CD4-positive, alpha-beta T cell (primary cell): ENCODE measurements at regions not wholly inside any gene's neighbourhood (a gene's known extent, or its start where the extent isn't known, plus 50 kb on each side); places are given as distances from the start of the nearest gene placed in this dataset.
A peak's percentile ranks its signal among the peaks of the same experiment; 100 is the strongest.

Source experiments
- ATAC-seq: fragments of 200-7000 bp; cut with Tn5 transposase; one replicate; pipeline ENCODE4 v1.10.0; 2022; ENCODE audit warnings: mild to moderate bottlenecking; ENCODE audit not compliant: poor library complexity
- CTCF ChIA-PET: fragments of 350-600 bp; sonication (Branson Sonifier 250); formaldehyde crosslinking; loops from one replicate; lab custom pipeline; 2021; ENCODE audit warnings: antibody characterized with exemption, inconsistent platforms; lab: Charles Lee
- POLR2A ChIA-PET: fragments of 350-600 bp; sonication (Branson Sonifier 250); formaldehyde crosslinking; loops from one replicate; lab custom pipeline; 2021; ENCODE audit warnings: antibody characterized with exemption, inconsistent platforms; lab: Charles Lee
- DNase-seq, 14 experiments: peaks; one replicate each; pipeline ENCODE4 v3.0.0-alpha.2; 2013 to 2020; ENCODE audit warnings: mixed read lengths in 2 of 14
- H3K27ac ChIP-seq, 2 donors: one replicate each; pipeline versions ENCODE4 v1.5.1 to v1.7.0; 2013; ENCODE audit warnings: low read length in 2 of 2, low read depth in 1 of 2, mild to moderate bottlenecking in 1 of 2
- H3K27me3 ChIP-seq, 2 experiments: 1 replicate in 1 of 2; 2 replicates in 1 of 2; pipeline versions ENCODE4 v1.6.1 to v1.7.0; 2013; ENCODE audit warnings: low read length in 2 of 2, control low read depth in 1 of 2, mild to moderate bottlenecking in 1 of 2, moderate library complexity in 1 of 2; ENCODE audit not compliant: insufficient read depth in 2 of 2, control insufficient read depth in 1 of 2
- H3K36me3 ChIP-seq: one replicate; pipeline ENCODE4 v1.6.1; 2013; ENCODE audit warnings: low read length, control low read depth; ENCODE audit not compliant: insufficient read depth
- H3K4me1 ChIP-seq: one replicate; pipeline ENCODE4 v1.6.1; 2013; ENCODE audit warnings: low read length, control low read depth; ENCODE audit not compliant: insufficient read depth
- H3K4me3 ChIP-seq: one replicate; pipeline ENCODE4 v1.5.1; 2013; ENCODE audit warnings: mild to moderate bottlenecking, low read length, moderate library complexity
- H3K9me3 ChIP-seq, 2 experiments: 1 replicate in 1 of 2; 2 replicates in 1 of 2; pipeline versions ENCODE4 v1.6.1 to v1.7.0; 2013; ENCODE audit warnings: low read length in 2 of 2, mild to moderate bottlenecking in 2 of 2, control low read depth in 1 of 2, moderate library complexity in 1 of 2; ENCODE audit not compliant: control insufficient read depth in 1 of 2, insufficient read depth in 1 of 2
- H3K27ac Mint-ChIP-seq: one replicate; pipeline ENCODE4 v1.8.0; 2020; ENCODE audit warnings: mixed read lengths
- H3K27me3 Mint-ChIP-seq: one replicate; pipeline ENCODE4 v1.8.0; 2021; ENCODE audit warnings: mixed read lengths
- H3K36me3 Mint-ChIP-seq: one replicate; pipeline ENCODE4 v1.8.0; 2021; ENCODE audit warnings: low read depth, mixed read lengths
- H3K4me1 Mint-ChIP-seq: one replicate; pipeline ENCODE4 v1.8.0; 2021; ENCODE audit warnings: low read depth, mixed read lengths
- H3K4me3 Mint-ChIP-seq: one replicate; pipeline ENCODE4 v1.8.0; 2020; ENCODE audit warnings: mild to moderate bottlenecking, mixed read lengths
- H3K9me3 Mint-ChIP-seq: one replicate; pipeline ENCODE4 v1.8.0; 2020; ENCODE audit warnings: mixed read lengths
- intact Hi-C, 2 experiments: fragments of 100-400 bp; cut with DNase I in 1 of 2; cut with micrococcal nuclease in 1 of 2; formaldehyde crosslinking; loops; one replicate each; pipeline versions ENCODE4 v1.15.1 to v1.9.0; 2023 to 2025; cut with DNase I, micrococcal nuclease
- TF ChIP-seq, protein P1 (sequence below): fragments of 200-600 bp; IDR thresholded peaks from one replicate; pipeline ENCODE4 v1.8.0; 2022; ENCODE audit warnings: antibody characterized with exemption, mild to moderate bottlenecking

DNA sequence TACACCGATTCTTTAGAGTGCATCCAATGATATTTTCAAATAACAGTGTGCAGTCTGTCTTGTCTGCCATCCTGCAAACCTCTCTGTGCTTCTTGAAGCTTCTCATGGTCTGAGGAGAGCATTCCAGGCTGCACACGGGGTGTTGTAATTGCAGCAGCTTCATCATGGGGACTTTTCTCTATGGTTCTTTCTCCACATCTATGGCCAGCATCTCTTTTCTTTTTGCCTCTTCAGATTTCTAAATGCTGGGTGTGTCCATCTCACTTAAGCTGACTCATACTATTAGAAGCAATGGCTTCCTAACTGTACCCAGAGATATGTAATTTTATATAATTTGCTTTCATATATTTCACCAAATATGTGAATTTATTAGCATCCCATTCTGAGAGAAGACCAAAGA, 63.8 kb upstream of the EPHB3 start:
- Histone ChIP-seq H3K4me1 (no peaks in the 10 kb centered on the region), H3K4me3 (no peak overlapping the region), H3K36me3 (no peaks in the 10 kb centered on the region), H3K27me3 (peaks cover 17 to 25% of the 10 kb centered on the region in 2 experiments), H3K9me3 (peaks cover 0 to 7% of the 10 kb centered on the region in 2 experiments), H3K27ac (no peak overlapping the region)
- POLR2A ChIA-PET, result no interaction called here
- intact Hi-C loops, result no loop called here
- CTCF ChIA-PET, result no interaction called here
- DNase-seq (peak in 2 of 14 experiments; percentile 18 to 26), ATAC-seq (no peak)
- H3K27me3 Mint-ChIP-seq, result peaks cover 65% of the 10 kb centered on the region
- no peaks in the 10 kb centered on the region for H3K36me3 Mint-ChIP-seq
- H3K9me3 Mint-ChIP-seq, result no peaks in the 10 kb centered on the region
- TF ChIP-seq, protein P1, sequence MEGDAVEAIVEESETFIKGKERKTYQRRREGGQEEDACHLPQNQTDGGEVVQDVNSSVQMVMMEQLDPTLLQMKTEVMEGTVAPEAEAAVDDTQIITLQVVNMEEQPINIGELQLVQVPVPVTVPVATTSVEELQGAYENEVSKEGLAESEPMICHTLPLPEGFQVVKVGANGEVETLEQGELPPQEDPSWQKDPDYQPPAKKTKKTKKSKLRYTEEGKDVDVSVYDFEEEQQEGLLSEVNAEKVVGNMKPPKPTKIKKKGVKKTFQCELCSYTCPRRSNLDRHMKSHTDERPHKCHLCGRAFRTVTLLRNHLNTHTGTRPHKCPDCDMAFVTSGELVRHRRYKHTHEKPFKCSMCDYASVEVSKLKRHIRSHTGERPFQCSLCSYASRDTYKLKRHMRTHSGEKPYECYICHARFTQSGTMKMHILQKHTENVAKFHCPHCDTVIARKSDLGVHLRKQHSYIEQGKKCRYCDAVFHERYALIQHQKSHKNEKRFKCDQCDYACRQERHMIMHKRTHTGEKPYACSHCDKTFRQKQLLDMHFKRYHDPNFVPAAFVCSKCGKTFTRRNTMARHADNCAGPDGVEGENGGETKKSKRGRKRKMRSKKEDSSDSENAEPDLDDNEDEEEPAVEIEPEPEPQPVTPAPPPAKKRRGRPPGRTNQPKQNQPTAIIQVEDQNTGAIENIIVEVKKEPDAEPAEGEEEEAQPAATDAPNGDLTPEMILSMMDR, result no peak
- no peaks in the 10 kb centered on the region for H3K4me1 Mint-ChIP-seq
- no peak overlapping the region for H3K27ac Mint-ChIP-seq
- no peak overlapping the region for H3K4me3 Mint-ChIP-seq

DNA sequence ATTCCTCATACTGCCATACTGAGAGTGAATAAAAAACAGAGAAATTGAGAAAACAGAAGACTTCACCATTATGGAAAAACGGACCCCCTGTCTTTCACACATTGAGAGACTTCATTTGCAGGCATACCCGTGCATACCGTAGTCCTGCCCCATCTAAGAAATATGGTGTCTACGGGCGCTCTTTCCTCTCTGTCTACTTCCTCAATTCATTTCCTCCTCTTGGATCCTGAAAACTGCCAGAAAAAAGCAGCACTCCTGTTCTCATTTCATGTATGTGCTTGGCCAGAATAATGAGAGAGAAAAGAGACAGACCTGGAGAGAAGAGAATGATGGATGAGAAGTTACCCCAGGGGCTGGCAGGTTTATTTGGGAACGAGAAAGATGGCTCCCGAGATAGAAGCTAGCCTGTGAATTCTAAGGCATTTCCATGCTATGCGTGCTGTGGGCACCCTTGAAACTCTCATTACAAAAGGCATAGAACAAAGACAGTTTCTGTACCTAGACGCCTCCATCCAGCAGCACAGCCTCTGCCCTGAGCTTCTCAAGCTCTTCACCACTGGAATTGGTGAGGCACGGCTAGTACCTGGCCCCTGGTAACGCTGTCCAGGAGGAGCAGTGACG, 62.5 kb upstream of the EPHB3 start:
- Mint-ChIP-seq H3K4me1 (no peaks in the 10 kb centered on the region), H3K27ac (no peak overlapping the region), H3K9me3 (no peaks in the 10 kb centered on the region), H3K36me3 (no peaks in the 10 kb centered on the region), H3K4me3 (no peak overlapping the region), H3K27me3 (peaks cover 59% of the 10 kb centered on the region)
- DNase-seq (no peak), ATAC-seq (no peak)
- Histone ChIP-seq H3K36me3 (no peaks in the 10 kb centered on the region), H3K27ac (no peak overlapping the region), H3K4me1 (no peaks in the 10 kb centered on the region), H3K9me3 (peaks cover 0 to 7% of the 10 kb centered on the region in 2 experiments), H3K4me3 (no peak overlapping the region), H3K27me3 (peaks cover 9 to 13% of the 10 kb centered on the region in 2 experiments)
- intact Hi-C loops, result no loop called here
- TF ChIP-seq, protein P1, result no peak
- CTCF ChIA-PET, result no interaction called here
- POLR2A ChIA-PET, result no interaction called here

DNA sequence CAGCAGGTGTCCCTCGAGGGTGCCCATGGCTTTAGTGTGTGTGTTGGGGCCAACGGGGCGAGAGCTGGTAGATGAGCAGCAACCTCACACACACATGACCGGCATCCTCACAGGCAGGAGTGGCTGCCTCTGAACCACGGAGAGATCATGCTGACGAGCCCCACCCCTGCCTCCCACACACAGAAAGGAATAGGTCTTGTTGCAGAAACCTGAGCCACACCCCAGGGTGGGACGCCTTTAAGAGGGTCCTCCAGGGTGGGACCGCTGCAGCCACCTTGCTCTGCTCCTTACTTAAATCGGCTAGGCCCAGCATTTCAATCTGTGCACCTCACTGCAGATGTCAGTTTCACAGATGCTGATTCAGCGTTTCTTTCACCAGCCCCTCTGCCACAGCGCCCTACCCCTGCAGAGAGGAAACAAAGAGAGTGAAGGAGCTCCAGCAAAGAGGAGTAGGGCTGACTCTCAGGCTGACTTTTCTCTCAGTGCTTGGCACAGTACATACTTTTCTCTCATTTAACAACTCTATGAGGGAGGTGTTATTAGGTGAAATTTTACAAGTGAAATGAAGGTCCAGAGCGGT, 61.2 kb upstream of the EPHB3 start:
- H3K4me3 Mint-ChIP-seq, result no peak overlapping the region
- Histone ChIP-seq H3K36me3 (no peaks in the 10 kb centered on the region), H3K27ac (no peak overlapping the region), H3K4me1 (no peaks in the 10 kb centered on the region), H3K9me3 (peaks cover 0 to 7% of the 10 kb centered on the region in 2 experiments), H3K4me3 (no peak overlapping the region), H3K27me3 (peaks cover 7 to 10% of the 10 kb centered on the region in 2 experiments)
- TF ChIP-seq, protein P1, result no peak
- intact Hi-C loops, result no loop called here
- DNase-seq (no peak), ATAC-seq (no peak)
- peaks cover 57% of the 10 kb centered on the region for H3K27me3 Mint-ChIP-seq
- ChIA-PET CTCF (no interaction called here), POLR2A (no interaction called here)
- H3K9me3 Mint-ChIP-seq, result no peaks in the 10 kb centered on the region
- no peak overlapping the region for H3K27ac Mint-ChIP-seq
- no peaks in the 10 kb centered on the region for H3K36me3 Mint-ChIP-seq
- no peaks in the 10 kb centered on the region for H3K4me1 Mint-ChIP-seq
